NCI-H1105 (cell line): ENCODE measurements at regions not wholly inside any gene's neighbourhood (a gene's known extent, or its start where the extent isn't known, plus 50 kb on each side); places are given as distances from the start of the nearest gene placed in this dataset.
"Not testable (repeated sequence)": the region's sequence is repeated elsewhere in the genome, so short reads cannot be mapped to it uniquely, and the experiment has no call there.

Experiments used
- DNase-seq: peaks from one replicate; lab custom pipeline; 2025; lab: John Stamatoyannopoulos, UW

DNA sequence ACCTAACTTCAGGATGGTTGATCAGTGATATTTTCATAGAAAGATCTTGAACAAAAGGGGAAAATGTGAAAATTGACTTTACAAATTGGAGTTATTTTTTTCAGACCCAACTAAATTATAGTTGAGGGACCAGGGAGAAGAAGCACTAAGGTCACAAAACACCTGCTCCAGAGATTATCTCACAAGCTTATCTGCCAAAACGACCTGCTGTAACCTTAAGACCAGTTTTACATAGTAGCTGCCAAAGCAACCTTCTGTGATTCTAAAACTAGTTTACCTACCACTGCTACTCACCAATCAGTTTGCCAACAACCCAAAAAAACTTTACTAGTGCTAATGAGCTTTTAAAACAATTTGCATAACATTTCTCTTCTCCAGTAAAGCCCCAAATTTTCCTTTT is 972.1 kb downstream of the C4orf33 start:
- no peak for DNase-seq

DNA sequence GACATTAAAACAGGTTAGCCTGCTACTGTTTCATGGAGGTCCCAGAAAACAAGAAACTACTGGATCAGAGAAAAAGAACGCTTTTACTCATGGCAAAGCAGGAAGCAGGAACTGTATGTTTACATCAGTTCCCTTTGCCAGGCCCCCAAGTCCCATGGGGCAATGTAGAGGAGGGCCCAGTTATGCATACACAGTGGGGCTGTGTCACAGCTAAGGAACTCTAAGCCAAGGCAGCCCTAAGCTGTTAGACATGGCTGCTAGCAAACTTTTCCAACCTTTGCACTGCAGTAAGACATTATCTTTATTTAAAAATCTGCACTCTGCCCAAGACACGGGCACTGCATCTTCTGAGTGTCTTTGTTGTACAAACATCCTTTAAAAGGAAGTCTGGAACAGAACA is 975.8 kb downstream of the C4orf33 start:
- no peak for DNase-seq

DNA sequence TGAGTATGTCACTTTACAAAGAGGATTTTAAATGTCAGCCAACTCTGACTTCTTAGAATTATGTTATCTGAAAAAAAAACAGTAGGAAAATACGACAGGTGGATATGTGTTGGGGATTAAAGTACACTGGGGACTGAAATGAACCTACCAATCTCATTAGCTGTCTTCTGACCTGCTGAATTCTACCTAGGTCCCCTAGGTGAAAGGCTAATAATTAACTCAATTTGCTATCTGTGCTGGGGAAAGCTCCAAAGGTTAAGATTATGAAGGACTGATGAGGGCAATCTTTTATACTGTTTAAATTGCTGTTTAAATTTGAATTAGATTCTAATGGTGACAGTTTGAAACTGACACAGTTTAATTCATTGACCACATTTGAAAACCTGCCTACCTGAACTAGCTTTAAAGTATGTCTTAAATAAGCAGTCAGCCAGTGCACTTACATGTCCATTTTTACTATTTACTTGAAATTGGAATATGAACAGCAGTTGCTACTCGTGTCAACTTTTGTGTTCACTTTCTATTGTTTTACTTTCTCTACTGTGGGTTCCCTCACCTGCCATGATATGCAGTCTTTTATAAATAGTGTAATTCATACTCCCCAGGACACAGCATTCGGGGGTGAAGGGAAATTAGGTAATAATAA is 977.3 kb downstream of the C4orf33 start:
- DNase-seq = no peak

DNA sequence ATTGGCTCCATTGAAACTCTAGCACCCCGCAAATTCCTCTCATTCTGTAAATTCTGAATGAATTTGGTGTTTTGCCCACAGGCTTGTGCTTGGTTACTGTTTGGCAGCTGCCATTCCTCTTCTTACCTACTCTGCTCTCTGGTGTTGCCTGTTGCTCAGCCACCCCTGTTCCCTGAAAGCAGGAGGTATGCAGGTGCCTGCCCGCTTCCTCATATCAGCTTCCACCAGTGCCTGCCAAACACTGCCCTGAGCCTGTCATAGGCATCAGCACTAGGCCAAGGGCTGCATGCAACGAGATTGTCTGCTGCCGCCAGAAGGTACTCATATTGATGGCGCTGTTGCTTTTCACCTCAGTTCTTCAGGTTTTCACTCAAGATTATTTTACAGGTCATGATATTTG is 978.1 kb downstream of the C4orf33 start:
- no peak for DNase-seq

DNA sequence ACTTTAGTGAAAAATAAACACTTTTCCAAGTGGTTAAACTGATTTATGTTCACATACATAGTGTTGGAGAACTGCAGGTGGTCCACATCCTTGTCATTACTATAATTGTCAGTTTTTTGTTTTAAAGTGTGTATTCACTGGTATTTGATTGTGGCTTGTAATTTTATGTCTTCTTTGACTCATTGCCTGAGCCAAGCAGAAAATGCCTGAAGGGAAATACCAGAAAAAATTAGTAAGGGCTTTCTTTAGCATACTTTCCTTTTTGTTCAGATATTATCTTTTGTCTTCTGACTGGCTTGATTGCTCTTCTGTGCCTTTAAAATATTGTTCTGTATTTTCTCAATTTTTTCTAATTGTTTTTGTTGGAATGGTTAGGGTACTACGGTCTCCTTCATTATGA is 981.3 kb downstream of the C4orf33 start:
- DNase-seq = no peak

DNA sequence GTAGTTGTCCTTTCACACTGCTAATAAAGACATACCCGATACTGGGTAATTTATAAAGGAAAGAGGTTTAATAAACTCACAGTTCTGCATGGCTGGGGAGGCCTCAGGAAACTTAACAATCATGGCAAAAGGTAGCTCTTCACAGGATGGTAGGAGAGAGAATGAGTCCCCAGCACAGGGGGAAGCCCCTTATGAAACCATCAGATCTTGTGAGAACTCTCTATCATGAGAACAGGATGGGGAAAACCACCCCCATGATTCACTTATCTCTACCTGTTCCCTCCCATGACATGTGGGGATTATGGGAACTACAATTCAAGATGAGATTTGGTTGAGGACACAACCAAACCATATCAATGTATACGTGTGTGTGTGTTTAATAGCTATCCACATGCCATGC is 983.1 kb downstream of the C4orf33 start:
- not testable (repeated sequence) for DNase-seq

DNA sequence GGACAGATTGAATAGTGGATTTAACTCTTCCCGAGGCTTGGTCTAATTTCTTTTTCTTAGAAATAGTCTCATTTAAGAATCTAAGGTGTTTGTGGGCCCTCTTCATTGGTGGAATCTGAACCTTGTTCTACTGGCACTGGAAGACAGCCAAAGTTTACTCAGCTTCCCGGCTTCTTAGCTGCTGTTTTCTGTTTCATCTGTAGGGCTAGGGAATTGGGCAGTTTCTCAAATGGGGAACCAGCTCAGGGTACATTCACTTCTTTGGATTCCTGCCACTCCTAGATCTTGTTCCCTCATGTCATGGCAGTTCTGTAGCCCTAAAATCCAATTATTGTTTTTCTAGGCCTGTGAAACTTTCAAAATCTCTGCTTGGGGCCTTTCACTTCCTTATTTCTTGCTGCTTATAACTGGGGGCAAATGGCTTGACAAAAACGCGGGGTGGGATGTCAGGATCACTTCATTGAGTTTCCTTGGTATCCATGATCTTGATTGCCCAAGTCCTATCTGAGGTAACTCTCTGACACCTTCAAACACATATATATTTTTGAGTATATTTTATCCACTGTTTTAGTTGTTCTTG is 985.0 kb downstream of the C4orf33 start:
- no peak for DNase-seq

DNA sequence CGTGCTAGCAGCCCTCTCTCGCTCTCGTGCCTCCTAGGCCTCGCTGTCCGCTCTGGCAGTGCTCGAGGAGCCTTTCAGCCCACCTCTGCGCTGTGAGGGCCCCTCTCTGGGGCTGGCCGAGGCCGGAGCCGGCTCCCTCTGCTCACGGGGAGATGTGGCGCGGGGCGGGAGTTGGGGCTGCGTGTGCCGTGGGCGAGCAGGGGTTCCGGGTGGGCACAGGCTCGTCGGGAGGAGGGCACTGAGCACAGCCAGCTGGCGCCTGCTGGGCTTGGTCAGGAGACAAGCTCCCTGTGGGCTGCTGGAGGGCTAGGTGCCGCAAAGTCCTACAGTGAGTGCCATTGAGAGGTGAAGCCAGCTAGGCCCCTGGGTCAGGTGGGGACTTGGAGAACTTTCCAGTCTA is 994.5 kb downstream of the C4orf33 start:
- DNase-seq = no peak

DNA sequence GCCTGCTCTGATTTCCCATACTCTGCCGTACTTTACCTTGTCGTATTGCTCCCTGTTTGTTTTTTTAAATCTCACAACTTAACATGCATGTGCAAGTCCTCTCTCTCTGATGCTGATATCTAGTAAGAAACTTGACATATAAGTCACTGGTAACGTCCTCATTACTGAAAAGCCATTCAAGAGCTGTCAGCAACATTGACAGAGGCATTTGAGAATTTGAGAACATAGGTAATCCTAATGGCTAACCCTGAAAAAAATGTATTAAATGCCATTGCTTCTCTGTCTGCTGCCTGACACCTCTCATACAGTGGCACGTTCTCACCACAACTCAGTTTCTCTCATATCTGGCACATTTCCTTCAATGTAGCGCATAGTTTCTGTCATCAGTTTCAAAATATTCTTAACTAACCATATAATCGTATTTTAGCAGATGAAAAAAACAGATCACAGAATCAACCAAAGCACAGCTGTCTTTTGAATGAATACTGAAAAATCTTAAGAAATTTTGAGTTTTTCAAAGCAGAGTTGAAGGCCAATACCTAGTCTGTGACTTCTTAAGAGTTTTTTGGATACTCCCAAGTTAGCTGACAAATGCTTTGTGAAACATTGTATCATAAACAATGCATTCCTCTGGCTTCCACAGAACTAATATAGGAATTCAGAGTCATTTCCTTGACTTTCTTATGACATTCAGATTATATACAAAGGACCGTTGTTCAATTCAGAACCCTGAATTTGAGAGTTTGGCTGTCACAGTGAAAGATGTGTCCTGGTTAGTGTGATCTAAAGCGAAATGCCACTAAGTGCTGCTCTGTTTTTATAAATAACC is 996.4 kb downstream of the C4orf33 start:
- no peak for DNase-seq

DNA sequence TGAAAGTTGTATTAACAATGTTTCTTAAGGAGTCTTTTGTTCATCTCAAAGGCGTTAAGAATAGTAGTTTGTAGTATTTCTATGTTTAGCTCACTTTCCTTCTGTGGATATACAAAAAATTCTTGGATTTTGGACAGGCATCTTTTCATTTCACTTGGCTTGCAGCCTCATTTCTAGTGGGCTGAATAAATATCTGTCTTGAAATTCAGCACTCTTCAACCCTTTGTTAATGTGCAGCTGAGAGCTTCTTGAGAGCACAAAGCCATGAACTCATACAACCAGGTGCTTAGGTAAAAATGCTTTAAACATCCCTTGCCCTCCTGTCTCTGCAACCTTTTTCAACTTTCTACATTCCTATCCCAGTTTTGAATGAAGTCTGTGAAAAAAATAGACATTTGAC is 1003.2 kb downstream of the C4orf33 start:
- DNase-seq = no peak

DNA sequence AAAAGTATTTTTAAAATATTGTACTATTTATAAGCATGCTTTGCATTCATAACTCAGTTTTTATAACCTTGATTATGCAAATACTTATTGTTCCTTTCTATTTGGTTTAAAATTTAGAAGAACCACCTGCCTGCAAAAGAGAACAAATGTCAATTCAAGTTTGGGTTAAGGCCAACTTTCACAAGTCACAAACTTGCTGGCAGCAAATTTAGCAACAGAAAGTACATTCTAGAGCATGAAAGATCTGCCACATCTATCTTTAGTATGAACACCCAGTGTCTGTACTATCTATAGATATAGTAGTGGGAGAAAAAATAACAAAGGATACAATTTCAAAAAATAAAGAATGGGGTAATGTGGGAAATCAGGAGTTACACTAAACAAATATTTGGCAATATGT is 1014.2 kb downstream of the C4orf33 start:
- DNase-seq = no peak

DNA sequence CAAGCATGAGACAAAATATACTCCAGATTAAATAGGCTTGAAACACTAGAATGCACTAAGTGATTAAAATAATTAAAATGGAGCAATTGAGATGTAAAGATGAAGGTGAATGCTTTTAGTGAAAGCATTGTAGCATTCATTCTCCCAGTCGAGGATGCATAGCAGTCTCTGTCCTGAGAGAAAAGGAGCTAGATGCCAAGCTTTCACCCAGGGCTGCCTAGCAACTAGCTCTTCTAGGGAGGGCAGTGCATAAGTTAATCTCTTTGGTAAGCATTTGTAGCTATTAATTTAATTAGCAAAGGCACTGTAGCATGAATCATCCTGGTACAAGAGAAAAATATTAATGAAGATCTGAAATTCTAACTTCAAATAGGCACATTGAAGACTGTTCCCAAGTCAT is 1014.8 kb downstream of the C4orf33 start:
- no peak for DNase-seq

DNA sequence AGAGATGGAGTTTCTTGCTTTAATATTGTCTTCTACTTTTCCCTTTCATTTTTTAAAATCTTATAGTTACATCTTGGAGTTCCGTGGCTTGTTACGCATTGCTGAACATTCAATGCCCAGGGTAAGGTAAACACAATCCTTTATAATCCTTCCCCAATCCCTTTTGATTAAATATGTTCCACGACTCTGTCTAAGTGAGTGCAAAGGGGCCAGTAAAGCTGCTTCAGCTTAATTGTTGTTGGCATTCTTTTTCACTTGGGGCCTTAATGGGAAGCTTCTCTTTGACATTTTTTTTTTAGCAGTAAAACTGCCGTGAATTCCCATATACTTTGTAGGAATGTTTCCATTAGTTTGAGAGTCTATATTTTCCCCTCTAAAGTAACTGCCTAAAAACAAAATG is 1028.1 kb downstream of the C4orf33 start:
- DNase-seq = no peak

DNA sequence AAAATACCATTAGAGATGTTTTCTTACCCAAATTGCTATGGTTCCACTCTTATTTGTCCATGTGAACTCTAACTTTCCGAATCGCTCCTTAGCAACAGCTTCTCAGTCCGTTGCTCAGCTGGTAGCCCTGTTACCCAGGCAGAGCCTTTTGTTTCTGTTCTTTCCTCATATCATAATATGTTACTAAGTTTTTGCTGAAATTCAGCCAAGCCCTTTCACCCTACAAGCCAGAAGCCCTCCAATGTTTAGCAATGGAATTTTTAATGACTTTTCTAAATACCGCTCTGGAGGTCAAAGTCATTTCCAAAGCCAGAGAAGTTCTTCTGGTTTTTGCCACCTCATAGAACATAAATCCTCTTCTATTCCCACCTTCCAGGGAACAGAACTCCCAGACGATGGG is 1029.5 kb downstream of the C4orf33 start:
- DNase-seq = no peak

DNA sequence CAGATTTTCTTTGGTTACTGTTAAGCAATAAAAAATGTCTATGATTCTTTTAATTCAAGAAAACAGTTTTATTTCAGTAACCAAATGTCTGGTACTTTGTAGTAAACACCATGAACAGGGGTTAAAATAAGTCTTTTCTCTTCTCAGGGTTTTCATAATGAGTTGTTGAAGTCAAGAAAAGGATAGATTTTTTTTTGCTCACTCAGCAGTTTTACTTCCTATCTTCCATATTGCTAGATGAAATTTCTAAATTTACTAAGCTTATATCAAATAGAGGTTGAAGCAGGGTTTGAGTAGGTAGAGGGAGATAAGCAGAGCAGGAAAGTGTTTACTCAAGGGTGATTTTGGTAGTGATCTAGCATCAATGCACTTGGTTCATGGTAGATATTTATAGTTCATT is 1031.3 kb downstream of the C4orf33 start:
- DNase-seq = no peak

DNA sequence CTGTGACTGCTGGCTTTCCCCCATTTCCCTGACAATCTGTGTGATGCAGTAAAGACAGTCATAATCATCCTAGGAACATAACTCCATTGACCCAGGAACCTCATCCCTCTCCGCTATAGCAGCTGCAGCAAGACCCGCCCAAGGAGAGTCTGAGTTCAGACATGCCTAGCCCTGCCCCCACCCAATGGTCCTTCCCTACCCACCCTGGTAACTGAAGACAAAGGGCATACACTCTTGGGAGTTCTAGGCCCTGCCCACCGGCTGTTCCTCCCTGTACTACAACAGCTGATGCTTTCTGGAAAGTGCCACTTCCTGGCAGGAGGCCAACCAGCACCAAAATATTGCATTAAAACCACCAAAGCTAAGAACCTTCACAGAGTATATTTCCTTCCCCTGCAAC is 1035.6 kb downstream of the C4orf33 start:
- DNase-seq = no peak

DNA sequence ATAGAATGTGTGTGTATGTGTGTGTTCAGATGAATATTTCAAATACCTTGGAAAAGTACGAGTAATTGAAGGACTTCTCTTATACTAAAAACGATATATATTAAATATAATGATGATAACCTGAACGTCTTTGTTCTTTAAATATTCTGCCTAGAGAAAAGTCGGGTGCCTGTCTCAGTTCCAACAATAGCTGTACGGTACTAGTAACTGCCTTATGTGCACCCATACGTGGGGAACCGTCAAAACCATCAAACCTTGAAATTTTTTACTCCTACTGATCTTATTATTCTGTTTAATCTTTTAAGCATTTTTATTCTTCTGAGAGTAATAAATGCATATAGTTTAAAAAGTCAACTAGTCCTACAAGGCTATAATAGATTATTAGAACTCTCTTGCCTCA is 1045.7 kb downstream of the C4orf33 start:
- no peak for DNase-seq

DNA sequence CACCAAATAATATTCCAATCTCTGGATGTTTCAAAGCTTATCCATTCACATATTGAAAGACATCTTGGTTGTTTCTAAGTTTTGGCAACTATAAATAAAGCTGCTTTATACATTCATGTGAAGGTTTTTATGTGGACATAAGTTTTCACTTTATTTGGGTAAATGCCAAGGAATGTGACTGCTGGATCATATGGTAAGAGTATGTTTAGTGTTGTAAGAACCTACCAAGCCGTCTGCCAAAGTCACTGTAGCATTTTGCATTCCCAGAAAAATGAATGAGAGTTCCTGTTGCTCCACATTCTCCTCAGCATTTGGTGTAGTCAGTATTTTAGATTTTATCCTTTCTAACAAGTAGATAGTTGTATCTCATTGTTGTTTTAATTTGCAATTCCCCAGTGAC is 1047.7 kb downstream of the C4orf33 start:
- DNase-seq = no peak

DNA sequence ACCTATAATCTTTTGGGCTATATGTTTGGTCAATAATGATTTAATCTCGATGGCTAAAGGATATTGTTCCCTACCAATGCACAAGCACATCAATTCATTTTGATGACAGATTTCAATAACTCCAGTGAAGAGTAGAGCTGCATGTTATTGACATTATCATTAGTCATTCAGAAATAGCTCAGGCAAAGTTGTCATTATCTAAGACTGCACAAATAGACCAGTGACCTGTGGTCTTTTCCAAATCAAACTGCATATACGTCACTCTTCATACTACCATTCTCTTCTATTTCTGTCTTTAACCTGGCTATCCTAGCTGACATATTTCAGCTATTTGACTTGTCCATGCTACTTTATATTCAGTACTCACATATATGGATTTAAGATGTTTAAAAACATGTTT is 1050.8 kb downstream of the C4orf33 start:
- DNase-seq = no peak

DNA sequence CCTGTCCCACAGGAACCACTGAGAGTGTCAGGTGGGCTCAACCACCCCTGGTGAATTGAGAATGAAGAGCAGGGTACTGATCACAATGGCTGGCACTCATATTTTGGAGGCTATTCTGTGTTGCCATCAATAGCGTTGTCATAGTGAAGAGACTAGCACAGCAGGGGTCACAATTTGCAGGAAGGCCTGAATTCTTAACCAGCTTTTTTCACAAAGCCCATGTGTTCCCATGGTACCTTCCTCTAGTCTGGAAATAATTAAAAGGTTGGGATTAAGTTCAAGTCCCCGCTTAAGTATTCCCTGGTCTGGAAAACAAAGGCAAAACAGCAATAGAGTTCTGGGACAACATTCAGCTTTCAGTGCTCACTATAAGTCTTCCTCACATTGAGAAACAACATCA is 1051.7 kb downstream of the C4orf33 start:
- DNase-seq = no peak

DNA sequence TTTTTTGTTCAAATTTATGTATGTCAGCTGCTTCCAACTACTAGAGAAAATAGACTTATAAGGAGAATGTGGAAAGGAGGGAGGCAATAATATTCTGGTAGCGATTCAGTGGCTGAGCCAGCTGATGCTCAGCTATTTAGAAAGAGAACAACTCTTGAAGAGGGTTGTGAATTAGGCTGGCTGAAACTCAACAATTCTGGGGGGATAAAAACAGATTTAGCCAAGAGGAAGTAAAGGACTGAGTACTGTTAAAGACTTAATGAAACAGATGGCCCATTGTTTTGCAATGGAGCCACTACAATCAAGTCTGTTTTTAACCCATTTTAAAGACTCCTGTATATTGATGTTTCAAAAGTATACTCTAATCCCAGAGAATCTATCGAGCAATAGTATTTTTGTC is 1058.9 kb downstream of the C4orf33 start:
- DNase-seq = no peak

DNA sequence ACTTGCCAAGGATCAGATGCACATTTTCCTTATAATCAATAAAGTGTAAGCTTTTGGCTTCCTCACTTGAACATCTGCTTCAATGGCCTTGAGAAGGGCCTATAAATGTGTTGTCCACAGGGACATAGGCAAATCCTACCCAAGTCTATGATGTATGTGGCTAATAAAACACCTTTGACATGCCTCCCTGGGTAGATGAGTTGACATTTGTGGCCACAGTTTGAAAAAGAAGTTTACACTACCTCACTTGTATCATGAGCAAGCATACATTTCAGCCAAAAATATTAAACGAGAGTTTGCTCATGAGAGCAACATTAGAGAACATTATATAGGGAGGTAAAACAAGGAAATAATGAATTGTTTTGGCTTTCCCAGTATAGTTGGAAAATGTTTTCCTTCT is 1067.7 kb downstream of the C4orf33 start:
- DNase-seq = no peak

DNA sequence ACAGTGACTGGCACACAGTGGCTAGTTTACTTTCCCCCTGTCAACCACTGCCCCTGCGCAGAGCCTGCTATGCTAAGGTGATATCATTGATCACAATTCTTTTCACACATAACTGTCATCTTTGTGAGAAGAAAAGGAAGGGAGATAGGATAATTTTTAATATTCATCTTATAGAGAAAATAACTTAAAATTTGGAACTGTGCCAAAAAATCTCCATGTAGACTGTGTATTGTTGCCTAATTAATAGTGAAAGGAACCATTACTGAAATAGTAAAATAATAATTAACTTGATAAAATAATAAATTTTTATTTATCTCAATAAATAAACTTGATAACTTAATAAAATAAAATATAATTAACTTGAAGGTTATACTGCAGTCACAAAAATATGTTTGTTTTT is 1069.4 kb downstream of the C4orf33 start:
- DNase-seq = no peak

DNA sequence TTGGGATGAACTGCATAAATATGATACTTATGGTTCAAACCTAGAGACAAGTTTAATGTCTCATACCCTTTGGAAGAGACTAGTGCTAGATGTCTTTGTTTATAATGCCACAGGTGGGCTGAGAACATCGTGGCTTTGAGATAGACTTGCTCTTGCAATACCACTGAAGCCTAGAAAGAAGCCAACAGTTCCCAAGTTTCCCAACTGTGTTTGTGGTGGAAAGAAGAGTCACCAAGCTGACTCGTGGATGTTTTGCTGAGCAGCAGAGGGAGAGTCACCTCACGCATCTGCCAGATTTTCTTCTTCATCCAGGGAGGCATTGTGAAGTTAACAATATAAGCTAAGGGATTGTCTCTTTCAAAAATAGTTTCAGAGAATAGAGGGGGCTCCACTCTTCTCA is 1076.2 kb downstream of the C4orf33 start:
- DNase-seq = no peak
